A549 (cell line): ENCODE measurements at regions not wholly inside any gene's neighbourhood (a gene's known extent, or its start where the extent isn't known, plus 50 kb on each side); places are given as distances from the start of the nearest gene placed in this dataset.

ENCODE experiments used
- BHLHE40 ChIP-seq: IDR thresholded peaks from 2 replicates; pipeline ENCODE4 v1.6.1; 2012; ENCODE audit warnings: low read depth, low read length, inconsistent platforms
- CEBPB ChIP-seq, 2 experiments: fragments of >200 bp in 1 of 2; sonication (Bioruptor Twin) in 1 of 2; formaldehyde crosslinking in 1 of 2; IDR thresholded peaks; 2 replicates each; pipeline ENCODE4 v1.6.1; 2012 to 2016
- CHD4 ChIP-seq: fragments of 200-600 bp; sonication (generic); IDR thresholded peaks from 2 replicates; pipeline ENCODE4 v1.6.1; 2016; ENCODE audit warnings: antibody characterized with exemption, mild to moderate bottlenecking, borderline replicate concordance
- CTCF ChIP-seq: fragments of >200 bp; sonication (Bioruptor Twin); formaldehyde crosslinking; IDR thresholded peaks from 3 replicates; pipeline ENCODE4 v1.5.1; 2016
- EP300 ChIP-seq, 2 experiments: fragments of >200 bp; sonication (Bioruptor Twin); formaldehyde crosslinking; IDR thresholded peaks; 2 replicates in 1 of 2; 3 replicates in 1 of 2; pipeline ENCODE4 v1.6.1; 2016 to 2017
- ESRRA ChIP-seq: fragments of 150-350 bp; IDR thresholded peaks from 2 replicates; pipeline ENCODE4 v1.6.1; 2014; ENCODE audit warnings: mild to moderate bottlenecking, low read length, borderline replicate concordance
- HOXB5 ChIP-seq: fragments of 250-450 bp; sonication (Bioruptor Pico); IDR thresholded peaks from 2 replicates; pipeline ENCODE4 v1.5.0; 2020; ENCODE audit warnings: mild to moderate bottlenecking, moderate library complexity
- JUN ChIP-seq, 2 experiments: fragments of >200 bp; sonication (Bioruptor Twin); formaldehyde crosslinking; IDR thresholded peaks; 2 replicates in 1 of 2; 3 replicates in 1 of 2; pipeline ENCODE4 v1.6.1; 2016 to 2017
- MYC ChIP-seq: IDR thresholded peaks from 2 replicates; pipeline ENCODE4 v1.6.1; 2012; ENCODE audit warnings: mild to moderate bottlenecking, inconsistent platforms, low read length, improper control_type of control experiment, borderline replicate concordance
- POLR2A ChIP-seq: IDR thresholded peaks from 2 replicates; pipeline ENCODE4 v1.6.1; 2012; ENCODE audit warnings: mild to moderate bottlenecking, low read length
- POLR2AphosphoS2 ChIP-seq: conservative IDR thresholded peaks from 2 replicates; pipeline ENCODE4 v1.6.1; 2012; ENCODE audit warnings: low read length, improper control_type of control experiment, inconsistent platforms
- RAD21 ChIP-seq, 2 experiments: fragments of >200 bp in 1 of 2; sonication (Bioruptor Twin) in 1 of 2; formaldehyde crosslinking in 1 of 2; IDR thresholded peaks in 1 of 2; conservative IDR thresholded peaks in 1 of 2; 2 replicates in 1 of 2; 3 replicates in 1 of 2; pipeline ENCODE4 v1.6.1; 2012 to 2018; ENCODE audit warnings: inconsistent platforms in 1 of 2
- SMC3 ChIP-seq: fragments of >200 bp; sonication (Bioruptor Twin); formaldehyde crosslinking; IDR thresholded peaks from 3 replicates; pipeline ENCODE4 v1.6.1; 2018; ENCODE audit warnings: inconsistent platforms
- TF ChIP-seq, protein P1 (sequence below): fragments of 200-600 bp; sonication (generic); IDR thresholded peaks from 2 replicates; pipeline ENCODE4 v1.6.1; 2016; ENCODE audit warnings: antibody characterized with exemption, mild to moderate bottlenecking, moderate library complexity

GRCh38 chr22:33204408-33204807 is 146.2 kb upstream of the SYN3 start:
- TF ChIP-seq ESRRA (no peak), POLR2A (no peak), CTCF (no peak), CEBPB (IDR thresholded peaks at IDR 0.05) (no peak), JUN (IDR thresholded peaks at IDR 0.05) (no peak), CHD4 (no peak), RAD21 (conservative IDR thresholded peaks at IDR 0.05 in 1 of 2, IDR thresholded peaks at IDR 0.05 in 1 of 2) (no peak), MYC (no peak), POLR2AphosphoS2 (no peak), EP300 (IDR thresholded peaks at IDR 0.05) (no peak), SMC3 (no peak), HOXB5 (CRISPR knock-in tag) (no peak), BHLHE40 (no peak)
- TF ChIP-seq, protein P1, sequence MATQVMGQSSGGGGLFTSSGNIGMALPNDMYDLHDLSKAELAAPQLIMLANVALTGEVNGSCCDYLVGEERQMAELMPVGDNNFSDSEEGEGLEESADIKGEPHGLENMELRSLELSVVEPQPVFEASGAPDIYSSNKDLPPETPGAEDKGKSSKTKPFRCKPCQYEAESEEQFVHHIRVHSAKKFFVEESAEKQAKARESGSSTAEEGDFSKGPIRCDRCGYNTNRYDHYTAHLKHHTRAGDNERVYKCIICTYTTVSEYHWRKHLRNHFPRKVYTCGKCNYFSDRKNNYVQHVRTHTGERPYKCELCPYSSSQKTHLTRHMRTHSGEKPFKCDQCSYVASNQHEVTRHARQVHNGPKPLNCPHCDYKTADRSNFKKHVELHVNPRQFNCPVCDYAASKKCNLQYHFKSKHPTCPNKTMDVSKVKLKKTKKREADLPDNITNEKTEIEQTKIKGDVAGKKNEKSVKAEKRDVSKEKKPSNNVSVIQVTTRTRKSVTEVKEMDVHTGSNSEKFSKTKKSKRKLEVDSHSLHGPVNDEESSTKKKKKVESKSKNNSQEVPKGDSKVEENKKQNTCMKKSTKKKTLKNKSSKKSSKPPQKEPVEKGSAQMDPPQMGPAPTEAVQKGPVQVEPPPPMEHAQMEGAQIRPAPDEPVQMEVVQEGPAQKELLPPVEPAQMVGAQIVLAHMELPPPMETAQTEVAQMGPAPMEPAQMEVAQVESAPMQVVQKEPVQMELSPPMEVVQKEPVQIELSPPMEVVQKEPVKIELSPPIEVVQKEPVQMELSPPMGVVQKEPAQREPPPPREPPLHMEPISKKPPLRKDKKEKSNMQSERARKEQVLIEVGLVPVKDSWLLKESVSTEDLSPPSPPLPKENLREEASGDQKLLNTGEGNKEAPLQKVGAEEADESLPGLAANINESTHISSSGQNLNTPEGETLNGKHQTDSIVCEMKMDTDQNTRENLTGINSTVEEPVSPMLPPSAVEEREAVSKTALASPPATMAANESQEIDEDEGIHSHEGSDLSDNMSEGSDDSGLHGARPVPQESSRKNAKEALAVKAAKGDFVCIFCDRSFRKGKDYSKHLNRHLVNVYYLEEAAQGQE, result no peak
